ENCODE measurements at regions not wholly inside any gene's neighbourhood (a gene's known extent, or its start where the extent isn't known, plus 50 kb on each side); places are given as distances from the start of the nearest gene placed in this dataset.

- TF ChIP-seq CTCF (conservative IDR thresholded peaks at IDR 0.05), result no peak
- TF ChIP-seq ZFX (IDR thresholded peaks at IDR 0.05), result no peak
Observed at GRCh38 chr13:84377106-84377505, 494.8 kb upstream of the SLITRK1 start.
